ENCODE measurements at regions not wholly inside any gene's neighbourhood (a gene's known extent, or its start where the extent isn't known, plus 50 kb on each side); places are given as distances from the start of the nearest gene placed in this dataset.

GRCh38 chr4:23631255-23631950, 258.4 kb downstream of the PPARGC1A start:
- Mint-ChIP-seq H3K36me3 (ENCODE audit: low read depth) (no peaks in the 10 kb centered on the region), H3K27ac (no peak overlapping the region), H3K4me1 (no peaks in the 10 kb centered on the region), H3K27me3 (no peaks in the 10 kb centered on the region), H3K4me3 (no peak overlapping the region)
- H3K9me3 ChIP-seq (ENCODE audit: control insufficient read depth, low read length, poor library complexity, severe bottlenecking) = no peaks in the 10 kb centered on the region
- DNase-seq (no peak), ATAC-seq (no peak)

GRCh38 chr4:23630110-23630509, 259.7 kb downstream of the PPARGC1A start:
- no peaks in the 10 kb centered on the region for H3K9me3 ChIP-seq (ENCODE audit: control insufficient read depth, low read length, poor library complexity, severe bottlenecking)
- Mint-ChIP-seq H3K4me1 (no peaks in the 10 kb centered on the region), H3K36me3 (ENCODE audit: low read depth) (no peaks in the 10 kb centered on the region), H3K27ac (no peak overlapping the region), H3K4me3 (no peak overlapping the region), H3K27me3 (no peaks in the 10 kb centered on the region)
- DNase-seq (no peak), ATAC-seq (no peak)

- no peaks in the 10 kb centered on the region for H3K36me3 Mint-ChIP-seq (ENCODE audit: low read depth)
- no peak overlapping the region for H3K4me3 Mint-ChIP-seq
- DNase-seq = no peak
- no peaks in the 10 kb centered on the region for H3K4me1 Mint-ChIP-seq
- H3K27ac Mint-ChIP-seq = no peak overlapping the region
- H3K27me3 Mint-ChIP-seq = no peaks in the 10 kb centered on the region
- no peak for ATAC-seq
- no peaks in the 10 kb centered on the region for H3K9me3 ChIP-seq (ENCODE audit: control insufficient read depth, low read length, poor library complexity, severe bottlenecking)
Observed at GRCh38 chr4:23629421-23629820, 260.4 kb downstream of the PPARGC1A start.

DNA sequence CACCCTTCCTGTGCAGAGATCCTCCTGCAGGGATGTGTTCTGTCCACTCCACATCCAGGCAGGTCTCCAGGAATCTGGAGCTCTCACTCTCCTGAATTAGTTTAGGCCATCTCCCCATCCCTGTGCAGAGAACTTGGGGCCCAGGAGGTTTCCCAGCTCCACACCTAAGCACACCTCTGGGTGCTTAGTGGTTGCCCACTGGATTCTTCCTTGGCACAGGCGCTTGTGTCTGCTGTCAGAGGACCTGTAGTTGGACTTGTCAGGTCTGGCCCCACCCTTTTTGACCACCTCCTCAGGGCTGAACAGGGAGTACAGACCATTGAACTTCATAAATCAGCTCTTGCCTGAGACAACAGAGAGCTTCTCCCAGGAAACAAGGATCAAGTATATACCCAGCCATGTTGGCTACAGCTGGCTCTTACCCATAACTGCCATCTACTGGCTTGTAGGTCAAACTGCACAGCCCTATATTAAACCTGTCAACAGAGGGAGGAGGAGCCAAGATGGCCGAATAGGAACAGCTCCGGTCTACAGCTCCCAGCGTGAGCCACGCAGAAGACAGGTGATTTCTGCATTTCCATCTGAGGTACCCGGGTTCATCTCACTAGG, 275.5 kb downstream of the PPARGC1A start:
- DNase-seq (no peak), ATAC-seq (no peak)
- Mint-ChIP-seq H3K36me3 (ENCODE audit: low read depth) (no peaks in the 10 kb centered on the region), H3K4me3 (no peak overlapping the region), H3K4me1 (no peaks in the 10 kb centered on the region), H3K27ac (no peak overlapping the region), H3K27me3 (no peaks in the 10 kb centered on the region)
- no peaks in the 10 kb centered on the region for H3K9me3 ChIP-seq (ENCODE audit: control insufficient read depth, low read length, poor library complexity, severe bottlenecking)

DNA sequence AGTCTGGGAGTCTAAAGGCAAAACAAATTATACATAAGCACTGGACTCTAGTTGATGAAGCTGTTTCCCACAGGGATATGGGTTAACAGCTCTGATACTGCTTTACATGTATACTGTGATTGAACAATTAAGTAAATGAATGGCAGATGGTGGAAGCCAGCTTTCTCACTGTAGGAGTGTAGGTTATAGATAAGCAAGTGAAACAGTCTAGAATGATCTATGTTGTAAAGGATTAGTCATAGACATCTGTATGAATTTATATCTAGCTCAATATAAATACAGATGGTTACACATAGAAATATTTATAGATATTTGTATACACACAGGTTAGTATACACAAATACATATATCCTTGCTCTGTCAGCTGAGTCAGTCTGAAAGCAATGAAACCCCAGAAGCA, 276.1 kb downstream of the PPARGC1A start:
- H3K9me3 ChIP-seq (ENCODE audit: control insufficient read depth, low read length, poor library complexity, severe bottlenecking) = no peaks in the 10 kb centered on the region
- no peaks in the 10 kb centered on the region for H3K4me1 Mint-ChIP-seq
- DNase-seq (no peak), ATAC-seq (no peak)
- H3K27ac Mint-ChIP-seq = no peak overlapping the region
- no peaks in the 10 kb centered on the region for H3K36me3 Mint-ChIP-seq (ENCODE audit: low read depth)
- no peak overlapping the region for H3K4me3 Mint-ChIP-seq
- no peaks in the 10 kb centered on the region for H3K27me3 Mint-ChIP-seq

- no peak for ATAC-seq
- no peak for DNase-seq
- Mint-ChIP-seq H3K27ac (no peak overlapping the region), H3K27me3 (no peaks in the 10 kb centered on the region), H3K4me1 (no peaks in the 10 kb centered on the region), H3K4me3 (no peak overlapping the region), H3K36me3 (ENCODE audit: low read depth) (no peaks in the 10 kb centered on the region)
- H3K9me3 ChIP-seq (ENCODE audit: control insufficient read depth, low read length, poor library complexity, severe bottlenecking) = no peaks in the 10 kb centered on the region
Observed at GRCh38 chr4:23602720-23603119, 287.1 kb downstream of the PPARGC1A start.

- no peaks in the 10 kb centered on the region for H3K36me3 Mint-ChIP-seq (ENCODE audit: low read depth)
- DNase-seq (no peak), ATAC-seq (no peak)
- H3K27ac Mint-ChIP-seq = no peak overlapping the region
- H3K4me1 Mint-ChIP-seq = no peaks in the 10 kb centered on the region
- no peaks in the 10 kb centered on the region for H3K27me3 Mint-ChIP-seq
- H3K9me3 ChIP-seq (ENCODE audit: control insufficient read depth, low read length, poor library complexity, severe bottlenecking) = peaks cover 3% of the 10 kb centered on the region
- H3K4me3 Mint-ChIP-seq = no peak overlapping the region
Observed at GRCh38 chr4:23594125-23594524, 295.7 kb downstream of the PPARGC1A start.

DNA sequence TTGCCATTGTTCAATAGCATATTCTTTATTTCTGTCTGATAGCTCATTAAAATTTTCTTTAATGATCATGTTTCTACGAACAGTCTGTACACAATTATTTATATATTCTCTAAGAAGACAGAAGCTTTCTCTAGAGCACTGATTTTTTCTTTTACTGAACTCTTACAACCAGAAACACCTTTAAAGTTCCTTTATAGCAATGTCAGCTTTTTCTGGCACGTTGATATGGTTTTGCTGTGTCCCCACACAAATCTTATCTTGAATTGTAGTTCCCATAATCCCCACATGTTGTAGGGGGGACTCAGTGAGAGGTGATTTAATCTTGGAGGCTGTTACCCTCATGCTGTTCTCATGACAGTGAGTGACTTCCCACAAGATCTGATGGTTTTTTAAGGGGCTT, 299.4 kb downstream of the PPARGC1A start:
- Mint-ChIP-seq H3K4me3 (no peak overlapping the region), H3K27me3 (no peaks in the 10 kb centered on the region), H3K4me1 (no peaks in the 10 kb centered on the region), H3K27ac (no peak overlapping the region), H3K36me3 (ENCODE audit: low read depth) (no peaks in the 10 kb centered on the region)
- no peak for DNase-seq
- ATAC-seq = no peak
- H3K9me3 ChIP-seq (ENCODE audit: control insufficient read depth, low read length, poor library complexity, severe bottlenecking) = peaks cover 3% of the 10 kb centered on the region

- no peak for DNase-seq
- Mint-ChIP-seq H3K4me1 (no peaks in the 10 kb centered on the region), H3K36me3 (ENCODE audit: low read depth) (no peaks in the 10 kb centered on the region), H3K27me3 (no peaks in the 10 kb centered on the region), H3K4me3 (no peak overlapping the region), H3K27ac (no peak overlapping the region)
- H3K9me3 ChIP-seq (ENCODE audit: control insufficient read depth, low read length, poor library complexity, severe bottlenecking) = no peaks in the 10 kb centered on the region
- ATAC-seq = no peak
Observed at GRCh38 chr4:23584024-23584423, 305.8 kb downstream of the PPARGC1A start.

DNA sequence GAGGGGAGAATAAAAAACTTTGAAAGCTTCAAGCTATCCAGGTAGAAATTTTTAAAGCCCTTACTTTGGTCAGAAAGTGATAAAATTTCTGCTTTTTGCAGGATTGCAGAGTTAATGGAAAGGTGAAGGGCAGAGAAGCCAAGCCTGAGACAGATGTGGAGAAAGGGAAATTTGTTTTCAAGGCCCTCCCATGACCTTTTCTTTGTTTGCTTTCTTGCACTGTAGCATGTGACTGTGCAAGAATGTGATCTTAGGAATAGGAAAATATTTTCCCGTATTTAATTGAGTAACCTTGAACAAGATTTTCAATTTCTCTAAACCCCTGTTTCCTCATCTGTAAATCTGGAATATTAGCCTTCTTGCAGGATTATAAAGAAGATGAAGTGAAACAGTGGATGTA, 307.2 kb downstream of the PPARGC1A start:
- H3K36me3 Mint-ChIP-seq (ENCODE audit: low read depth) = no peaks in the 10 kb centered on the region
- H3K4me3 Mint-ChIP-seq = no peak overlapping the region

GRCh38 chr4:23579166-23579565, 310.7 kb downstream of the PPARGC1A start:
- H3K36me3 Mint-ChIP-seq (ENCODE audit: low read depth) = no peaks in the 10 kb centered on the region
- no peak for DNase-seq
- H3K27me3 Mint-ChIP-seq = no peaks in the 10 kb centered on the region
- no peaks in the 10 kb centered on the region for H3K9me3 ChIP-seq (ENCODE audit: control insufficient read depth, low read length, poor library complexity, severe bottlenecking)
- no peak overlapping the region for H3K4me3 Mint-ChIP-seq
- ATAC-seq = no peak
- no peaks in the 10 kb centered on the region for H3K4me1 Mint-ChIP-seq
- no peak overlapping the region for H3K27ac Mint-ChIP-seq

More for the DNA sequence above, 307.2 kb downstream of the PPARGC1A start:
- no peaks in the 10 kb centered on the region for H3K27me3 Mint-ChIP-seq
- H3K4me1 Mint-ChIP-seq = no peaks in the 10 kb centered on the region
- no peak overlapping the region for H3K27ac Mint-ChIP-seq
- ATAC-seq (no peak), DNase-seq (no peak)
- no peaks in the 10 kb centered on the region for H3K9me3 ChIP-seq (ENCODE audit: control insufficient read depth, low read length, poor library complexity, severe bottlenecking)

- no peak for DNase-seq
- Mint-ChIP-seq H3K27me3 (no peaks in the 10 kb centered on the region), H3K27ac (no peak overlapping the region), H3K4me1 (no peaks in the 10 kb centered on the region), H3K36me3 (ENCODE audit: low read depth) (no peaks in the 10 kb centered on the region), H3K4me3 (no peak overlapping the region)
- no peaks in the 10 kb centered on the region for H3K9me3 ChIP-seq (ENCODE audit: control insufficient read depth, low read length, poor library complexity, severe bottlenecking)
- no peak for ATAC-seq
Observed at GRCh38 chr4:23577398-23577797, 312.4 kb downstream of the PPARGC1A start.

DNA sequence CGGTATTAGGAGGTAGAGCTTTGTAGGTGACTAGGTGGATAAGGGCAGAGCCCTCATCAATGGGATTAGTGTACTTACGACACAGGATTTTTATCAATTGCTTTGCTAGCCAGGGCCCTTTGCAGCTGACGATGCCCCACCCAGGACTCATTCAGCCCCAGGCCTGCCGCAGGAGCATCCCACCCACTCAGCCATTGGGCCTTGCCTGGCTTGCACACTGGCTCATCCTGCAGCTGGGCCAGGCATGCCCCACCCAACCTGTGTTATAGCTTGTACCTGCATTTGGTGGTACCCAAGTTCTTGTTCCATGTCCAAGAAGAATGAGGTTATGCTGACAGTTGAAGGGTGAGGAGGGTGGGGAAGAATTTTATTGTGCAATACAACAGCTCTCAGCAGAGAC, 317.5 kb downstream of the PPARGC1A start:
- H3K4me1 Mint-ChIP-seq = no peaks in the 10 kb centered on the region
- H3K4me3 Mint-ChIP-seq = no peak overlapping the region
- DNase-seq (no peak), ATAC-seq (no peak)
- H3K27ac Mint-ChIP-seq = no peak overlapping the region
- no peaks in the 10 kb centered on the region for H3K9me3 ChIP-seq (ENCODE audit: control insufficient read depth, low read length, poor library complexity, severe bottlenecking)
- H3K36me3 Mint-ChIP-seq (ENCODE audit: low read depth) = no peaks in the 10 kb centered on the region
- no peaks in the 10 kb centered on the region for H3K27me3 Mint-ChIP-seq

DNA sequence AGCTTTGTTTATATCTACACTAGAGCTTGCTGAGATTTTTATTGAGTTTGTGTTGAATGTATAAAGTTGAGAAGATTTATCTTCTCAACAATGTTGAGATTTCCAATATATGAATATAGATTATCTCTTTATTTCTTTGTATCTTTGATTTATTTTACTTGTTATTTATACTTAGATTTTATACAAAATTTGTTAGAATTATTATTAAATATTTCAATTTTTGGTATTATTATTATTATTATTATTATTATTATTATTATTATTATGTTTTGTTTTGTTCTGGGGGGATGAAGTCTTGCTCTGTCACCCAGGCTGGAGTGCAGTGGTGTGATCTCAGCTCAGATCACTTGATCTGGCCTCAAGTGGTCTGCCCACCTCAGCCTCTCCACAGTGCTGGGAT, 322.5 kb downstream of the PPARGC1A start:
- no peak overlapping the region for H3K27ac Mint-ChIP-seq
- H3K36me3 Mint-ChIP-seq (ENCODE audit: low read depth) = no peaks in the 10 kb centered on the region
- no peaks in the 10 kb centered on the region for H3K9me3 ChIP-seq (ENCODE audit: control insufficient read depth, low read length, poor library complexity, severe bottlenecking)
- H3K27me3 Mint-ChIP-seq = no peaks in the 10 kb centered on the region
- DNase-seq = no peak
- no peak for ATAC-seq
- no peaks in the 10 kb centered on the region for H3K4me1 Mint-ChIP-seq
- no peak overlapping the region for H3K4me3 Mint-ChIP-seq
